ENCODE measurements at regions not wholly inside any gene's neighbourhood (a gene's known extent, or its start where the extent isn't known, plus 50 kb on each side); places are given as distances from the start of the nearest gene placed in this dataset.

DNA sequence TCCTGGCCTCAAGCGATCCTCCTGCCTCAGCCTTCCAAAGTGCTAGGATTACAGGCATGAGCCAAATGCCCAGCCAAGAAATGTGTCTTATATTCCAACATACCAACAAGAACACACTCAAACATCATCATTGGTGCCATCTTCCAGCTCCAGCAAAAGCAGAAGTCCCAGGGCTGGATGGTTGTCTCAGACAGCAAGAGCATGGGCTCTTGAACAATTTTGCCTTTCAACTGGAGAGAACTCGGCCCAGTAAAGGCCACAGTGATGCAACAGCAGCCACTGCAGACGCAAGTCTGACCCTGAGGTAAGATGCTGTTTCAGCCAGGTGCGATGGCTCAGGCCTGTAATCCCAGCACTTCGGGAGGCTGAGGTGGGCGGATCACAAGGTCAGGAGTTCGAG is 52.8 kb upstream of the NFE2L3 start:
- WGBS, 2 donors = 92 to 93% methylated on average over 7 of the region's 7 CpGs
- intact Hi-C loops (cut with DNase I) = no loop called here
- H3K27ac ChIP-seq = no peak overlapping the region

DNA sequence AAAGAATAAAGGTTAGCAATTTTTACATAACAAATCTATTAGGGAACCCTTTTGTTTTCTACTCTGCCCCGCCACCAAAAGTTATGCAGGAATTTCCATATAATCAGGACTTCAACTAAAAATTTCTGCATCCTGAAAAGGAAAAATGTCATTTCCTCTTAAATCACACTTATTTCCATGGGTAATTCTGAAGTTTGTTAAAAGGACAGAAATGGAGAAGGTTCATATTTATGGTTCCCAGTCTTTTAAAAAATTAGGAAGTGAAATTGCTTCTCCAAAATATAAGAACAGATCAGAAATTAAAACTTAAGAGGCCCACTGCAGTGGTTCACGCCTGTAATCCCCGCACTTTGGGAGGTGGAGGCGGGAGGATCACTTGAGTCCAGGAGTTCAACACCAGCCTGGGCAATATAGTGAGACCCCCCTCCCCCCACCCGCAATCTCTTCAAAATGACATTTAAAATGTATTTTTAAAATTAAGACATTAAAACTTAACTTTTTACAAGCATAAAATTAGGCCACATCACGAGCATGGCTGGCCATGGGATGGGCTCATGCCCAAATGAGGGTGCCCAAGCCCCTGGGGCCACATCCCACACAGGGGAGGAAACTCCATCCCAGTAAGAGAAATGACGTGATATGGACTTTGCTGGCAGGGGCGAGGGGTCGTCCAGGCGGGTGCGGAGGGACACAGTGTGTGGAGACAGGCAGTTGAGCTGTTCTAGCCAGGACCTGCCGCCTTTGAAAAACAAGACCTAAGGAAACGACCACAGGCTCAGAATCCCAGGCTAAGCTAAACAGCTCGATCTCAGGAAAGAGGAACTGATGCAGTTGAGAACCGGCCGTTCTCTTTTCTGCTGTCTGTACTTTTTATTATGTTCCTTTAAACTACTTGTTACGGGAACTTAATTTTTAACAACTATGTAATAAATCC is 51.3 kb upstream of the NFE2L3 start:
- H3K4me3 ChIP-seq = no peak overlapping the region

More for the DNA sequence above, 52.8 kb upstream of the NFE2L3 start:
- TF ChIP-seq POLR2A (IDR thresholded peaks at IDR 0.05) (no peak), POLR2AphosphoS5 (IDR thresholded peaks at IDR 0.05) (no peak), EP300 (IDR thresholded peaks at IDR 0.05) (no peak)
- TF ChIP-seq, protein P1, sequence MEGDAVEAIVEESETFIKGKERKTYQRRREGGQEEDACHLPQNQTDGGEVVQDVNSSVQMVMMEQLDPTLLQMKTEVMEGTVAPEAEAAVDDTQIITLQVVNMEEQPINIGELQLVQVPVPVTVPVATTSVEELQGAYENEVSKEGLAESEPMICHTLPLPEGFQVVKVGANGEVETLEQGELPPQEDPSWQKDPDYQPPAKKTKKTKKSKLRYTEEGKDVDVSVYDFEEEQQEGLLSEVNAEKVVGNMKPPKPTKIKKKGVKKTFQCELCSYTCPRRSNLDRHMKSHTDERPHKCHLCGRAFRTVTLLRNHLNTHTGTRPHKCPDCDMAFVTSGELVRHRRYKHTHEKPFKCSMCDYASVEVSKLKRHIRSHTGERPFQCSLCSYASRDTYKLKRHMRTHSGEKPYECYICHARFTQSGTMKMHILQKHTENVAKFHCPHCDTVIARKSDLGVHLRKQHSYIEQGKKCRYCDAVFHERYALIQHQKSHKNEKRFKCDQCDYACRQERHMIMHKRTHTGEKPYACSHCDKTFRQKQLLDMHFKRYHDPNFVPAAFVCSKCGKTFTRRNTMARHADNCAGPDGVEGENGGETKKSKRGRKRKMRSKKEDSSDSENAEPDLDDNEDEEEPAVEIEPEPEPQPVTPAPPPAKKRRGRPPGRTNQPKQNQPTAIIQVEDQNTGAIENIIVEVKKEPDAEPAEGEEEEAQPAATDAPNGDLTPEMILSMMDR (IDR thresholded peaks at IDR 0.05) = no peak
- no peak overlapping the region for H3K4me3 ChIP-seq
- no peaks in the 10 kb centered on the region for H3K36me3 ChIP-seq
- H3K9me3 ChIP-seq = no peaks in the 10 kb centered on the region
- no peaks in the 10 kb centered on the region for H3K4me1 ChIP-seq
- no peaks in the 10 kb centered on the region for H3K27me3 ChIP-seq
- DNase-seq = no peak

DNA sequence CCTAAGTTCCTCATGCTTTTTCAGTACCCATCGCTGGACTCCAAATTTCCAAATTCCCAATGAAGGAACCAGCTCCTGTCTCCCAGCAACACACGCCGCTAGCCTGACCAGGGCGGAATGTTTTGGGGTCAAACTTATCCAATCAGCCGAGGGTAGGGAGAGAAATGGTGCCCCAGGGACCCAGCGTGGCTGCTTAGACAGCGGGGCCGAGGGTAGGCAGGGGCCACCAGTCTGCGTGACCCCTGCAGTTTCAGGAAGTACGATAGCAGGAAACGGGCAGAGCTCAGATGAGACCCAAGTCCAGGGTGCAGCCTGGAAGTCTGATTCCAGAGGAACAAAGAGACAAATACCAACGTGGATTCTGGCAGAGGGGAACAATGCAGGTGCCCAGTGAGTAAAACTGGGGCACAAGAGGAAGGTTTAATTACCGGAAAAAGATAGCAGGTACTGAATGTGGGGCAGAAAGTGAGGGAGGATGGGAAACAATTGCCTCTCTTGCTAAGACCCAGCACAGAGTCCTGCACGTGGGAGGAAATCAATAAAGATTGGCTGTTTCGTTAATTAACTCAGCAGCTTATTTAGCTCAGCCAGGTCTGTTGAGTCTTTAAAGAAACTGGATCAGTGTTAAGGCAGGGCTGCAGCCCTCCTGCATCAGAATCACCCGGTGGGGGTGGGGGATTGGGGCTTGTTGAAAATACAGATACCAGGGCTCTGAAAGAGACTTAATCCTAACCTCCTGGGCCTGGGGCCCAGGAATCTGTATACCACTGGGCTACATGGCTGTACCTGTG is 50.4 kb upstream of the NFE2L3 start:
- H3K4me3 ChIP-seq = peak overlapping the region in 3 of 4 donors; percentile 4 to 26 (median 20)
- H3K27ac ChIP-seq = peak overlapping the region; percentile 32 to 48 (median 41)
- intact Hi-C loops (cut with DNase I) = no loop called here
- TF ChIP-seq EP300 (IDR thresholded peaks at IDR 0.05) (no peak), POLR2AphosphoS5 (IDR thresholded peaks at IDR 0.05) (peak in 1 of 4 donors; percentile 5), POLR2A (IDR thresholded peaks at IDR 0.05) (no peak)
- TF ChIP-seq, protein P1 (IDR thresholded peaks at IDR 0.05) = no peak
- no peaks in the 10 kb centered on the region for H3K9me3 ChIP-seq
- H3K36me3 ChIP-seq = no peaks in the 10 kb centered on the region
- no peaks in the 10 kb centered on the region for H3K27me3 ChIP-seq
- 38 to 59% methylated on average over 16 of the region's 16 CpGs for WGBS, 2 donors
- no peaks in the 10 kb centered on the region for H3K4me1 ChIP-seq
- peak; percentile 65 for DNase-seq

More for the DNA sequence above, 51.3 kb upstream of the NFE2L3 start:
- no peak for DNase-seq
- 73 to 85% methylated on average over 17 of the region's 17 CpGs for WGBS, 2 donors
- Histone ChIP-seq H3K9me3 (no peaks in the 10 kb centered on the region), H3K36me3 (no peaks in the 10 kb centered on the region), H3K4me1 (no peaks in the 10 kb centered on the region), H3K27ac (peak overlapping the region in 1 of 4 donors; percentile 51), H3K27me3 (no peaks in the 10 kb centered on the region)
- intact Hi-C loops (cut with DNase I) = no loop called here
- TF ChIP-seq, protein P1 (IDR thresholded peaks at IDR 0.05) = no peak
- TF ChIP-seq POLR2AphosphoS5 (IDR thresholded peaks at IDR 0.05) (no peak), EP300 (IDR thresholded peaks at IDR 0.05) (no peak), POLR2A (IDR thresholded peaks at IDR 0.05) (no peak)

DNA sequence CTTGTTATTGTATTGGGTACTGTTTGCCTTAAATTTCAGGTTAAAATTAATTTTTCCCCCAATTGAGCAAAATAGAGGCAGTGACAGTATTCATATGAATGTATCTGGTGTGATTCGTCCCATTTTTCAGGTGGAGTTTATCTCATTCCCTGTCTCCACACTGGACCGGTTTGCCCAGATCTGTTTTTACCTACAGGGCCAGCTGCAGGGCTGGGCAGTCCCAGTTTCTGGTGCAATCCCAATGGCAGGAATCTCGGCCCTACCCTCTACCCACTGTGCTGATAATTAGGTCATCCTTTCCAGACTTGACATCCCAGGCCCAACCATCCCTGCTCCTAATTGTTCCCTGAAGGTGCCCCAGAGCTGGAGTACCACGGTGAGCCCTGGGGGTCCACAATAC is 49.8 kb upstream of the NFE2L3 start:
- Histone ChIP-seq H3K27ac (peak overlapping the region; percentile 32 to 48 (median 41)), H3K4me1 (no peaks in the 10 kb centered on the region), H3K9me3 (no peaks in the 10 kb centered on the region), H3K27me3 (no peaks in the 10 kb centered on the region), H3K4me3 (peak overlapping the region in 3 of 4 donors; percentile 4 to 26 (median 20)), H3K36me3 (no peaks in the 10 kb centered on the region)
- intact Hi-C loops (cut with DNase I) = no loop called here
- TF ChIP-seq, protein P1 (IDR thresholded peaks at IDR 0.05) = no peak
- TF ChIP-seq POLR2A (IDR thresholded peaks at IDR 0.05) (no peak), POLR2AphosphoS5 (IDR thresholded peaks at IDR 0.05) (no peak), EP300 (IDR thresholded peaks at IDR 0.05) (no peak)
- WGBS, 2 donors = 89 to 94% methylated on average over 4 of the region's 4 CpGs
- DNase-seq = no peak

Small RNA genes lying in the stretch of these regions (small RNA-seq; reads per million reads assigned to genes)
- 1,144 to 2,087 (median 1,449) reads per million in 3 donors for gene MIR148A

Data from sigmoid colon (tissue), 6 donors.